ENCODE measurements at regions not wholly inside any gene's neighbourhood (a gene's known extent, or its start where the extent isn't known, plus 50 kb on each side); places are given as distances from the start of the nearest gene placed in this dataset.
"Not testable (repeated sequence)": the region's sequence is repeated elsewhere in the genome, so short reads cannot be mapped to it uniquely, and the experiment has no call there.

GRCh38 chr6:77322604-77323003, 140.7 kb downstream of the HTR1B start:
- peak; percentile 71 for FAIRE-seq

GRCh38 chr6:77318256-77318655, 145.0 kb downstream of the HTR1B start:
- FAIRE-seq: no peak

DNA sequence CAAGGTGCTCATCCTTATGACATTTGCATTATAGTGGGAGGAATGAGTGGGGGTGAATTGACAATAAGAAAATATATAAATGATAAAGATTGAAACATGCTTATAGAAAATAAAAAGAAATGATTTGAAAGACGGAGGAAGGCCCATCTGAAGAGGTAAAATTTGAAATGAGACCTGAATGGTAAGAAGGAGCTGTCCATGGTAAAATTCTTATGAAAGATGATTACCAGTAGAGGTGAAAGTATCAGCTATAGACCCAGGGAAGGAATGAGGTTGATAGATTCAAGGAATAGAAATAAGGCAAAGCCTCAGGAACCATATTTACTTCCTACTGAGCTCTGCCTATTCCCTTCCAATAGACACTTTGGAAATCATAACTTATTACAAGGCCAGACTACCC, 149.7 kb downstream of the HTR1B start:
- FAIRE-seq: no peak

DNA sequence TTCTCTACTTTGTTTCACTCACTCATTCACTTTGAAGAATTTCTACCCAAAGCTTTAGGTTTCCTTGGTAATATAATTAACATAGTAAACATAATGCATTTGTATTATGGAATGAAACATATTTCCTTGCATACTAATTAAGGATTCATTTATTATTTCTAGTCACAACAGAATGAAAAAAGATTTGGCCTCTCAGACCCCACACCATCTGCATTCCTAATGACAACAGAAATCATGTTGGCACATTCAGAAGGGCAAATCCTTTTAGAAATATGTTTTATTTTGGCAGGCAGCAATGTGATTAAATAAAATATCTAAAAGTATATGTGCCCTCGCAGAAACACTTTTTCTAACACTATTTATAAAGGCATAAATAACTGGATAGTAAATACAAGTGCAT, 163.4 kb downstream of the HTR1B start:
- FAIRE-seq: no peak

DNA sequence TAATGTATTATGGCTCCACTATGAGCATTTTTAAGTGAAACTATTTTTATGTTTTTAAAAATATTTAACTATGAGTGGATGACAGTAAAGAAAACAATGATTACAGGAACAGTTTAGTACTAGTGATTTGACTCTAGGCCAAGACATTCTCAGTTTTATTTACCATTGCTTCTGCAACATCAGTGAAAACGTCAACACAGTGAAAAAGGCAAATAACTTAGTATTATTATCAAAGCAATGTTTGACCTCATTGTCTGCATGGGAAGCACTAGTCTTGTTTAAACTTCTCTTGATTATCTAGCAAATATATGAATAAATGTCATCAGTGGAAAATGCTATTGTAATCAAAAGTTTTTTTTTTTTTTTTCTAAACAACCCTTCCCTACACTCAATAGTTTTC, 165.0 kb downstream of the HTR1B start:
- FAIRE-seq: peak; percentile 95

DNA sequence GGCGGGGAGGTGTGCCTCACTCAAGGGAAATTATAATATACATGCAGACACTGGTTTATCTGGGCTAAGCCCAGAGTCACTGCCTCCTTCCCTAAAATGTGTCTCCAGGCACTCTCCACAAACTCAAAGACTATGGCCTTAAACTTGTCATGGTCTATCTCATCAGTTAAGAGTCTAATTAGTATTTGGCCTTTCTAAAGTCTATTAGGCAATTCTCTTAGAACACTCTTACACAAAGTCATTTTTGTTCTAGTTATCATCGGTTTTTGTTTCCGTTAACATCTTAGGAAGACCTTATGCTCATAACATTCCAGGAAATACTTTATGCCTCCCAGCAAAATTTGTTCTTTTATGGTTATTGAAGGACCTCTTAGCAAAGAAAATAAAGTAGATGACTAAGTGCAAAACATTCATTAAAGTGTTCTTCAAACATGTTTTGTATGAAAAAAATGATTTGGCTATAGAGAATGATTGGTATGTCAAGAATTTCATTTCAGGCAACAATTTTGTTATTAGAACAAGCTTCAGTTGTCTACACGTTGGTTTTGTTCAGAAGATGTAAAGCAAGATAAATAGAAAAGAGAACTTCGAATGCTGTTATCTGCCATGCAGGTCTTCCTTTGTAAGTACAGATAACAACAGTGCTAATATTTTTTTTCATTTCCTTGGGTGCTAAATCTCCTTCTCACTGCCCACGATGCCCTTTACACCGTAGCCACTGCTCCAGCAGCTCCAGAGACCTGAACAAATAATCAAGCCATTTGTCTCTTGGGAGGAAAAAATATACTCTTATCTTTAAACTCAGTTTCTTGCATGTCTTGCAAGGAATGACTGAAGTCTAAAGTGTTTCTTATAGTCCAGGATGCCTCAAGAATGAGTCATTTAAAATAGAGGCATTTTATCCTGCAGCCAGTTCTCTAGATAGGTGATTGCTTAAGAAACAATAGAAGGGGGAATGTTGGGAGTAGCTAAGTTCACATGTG, 170.4 kb downstream of the HTR1B start:
- FAIRE-seq: peak; percentile 92

- FAIRE-seq: no peak
Measured at GRCh38 chr6:77290798-77291197, 172.5 kb downstream of the HTR1B start.

DNA sequence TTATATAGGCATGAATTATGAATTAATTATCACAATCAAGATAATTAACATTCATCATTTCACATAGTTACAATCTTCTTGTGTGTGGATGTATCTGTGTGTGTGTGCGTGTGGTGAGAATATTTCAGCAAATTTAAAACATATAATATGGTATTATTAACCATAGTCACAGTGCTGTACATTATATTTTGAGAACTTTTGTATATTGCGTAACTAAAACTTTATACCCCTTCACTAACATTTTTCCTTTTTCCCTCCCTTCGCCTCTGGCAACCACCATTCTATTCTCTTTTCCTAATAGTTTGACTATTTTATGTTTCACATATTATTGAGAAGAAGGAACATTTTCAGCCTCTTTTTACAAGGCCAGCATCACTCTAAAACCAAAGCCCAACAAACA, 176.8 kb downstream of the HTR1B start:
- no peak for FAIRE-seq

DNA sequence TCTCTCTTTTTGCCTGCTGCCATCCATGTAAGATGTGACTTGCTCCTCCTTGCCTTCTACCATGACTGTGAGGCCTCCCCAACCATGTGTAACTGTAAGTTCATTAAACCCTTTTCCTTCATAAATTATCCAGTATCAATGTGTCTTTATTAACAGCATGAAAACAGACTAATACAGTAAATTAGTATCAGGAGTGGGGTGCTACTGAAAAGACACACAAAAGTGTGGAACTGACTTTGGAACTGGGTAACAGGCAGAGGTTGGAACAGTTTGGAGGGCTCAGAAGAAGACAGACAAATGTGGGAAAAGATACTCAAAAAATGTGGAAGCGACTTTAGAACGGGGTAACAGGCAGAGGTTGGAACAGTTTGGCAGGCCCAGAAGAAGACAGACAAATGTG, 189.4 kb downstream of the HTR1B start:
- no peak for FAIRE-seq

DNA sequence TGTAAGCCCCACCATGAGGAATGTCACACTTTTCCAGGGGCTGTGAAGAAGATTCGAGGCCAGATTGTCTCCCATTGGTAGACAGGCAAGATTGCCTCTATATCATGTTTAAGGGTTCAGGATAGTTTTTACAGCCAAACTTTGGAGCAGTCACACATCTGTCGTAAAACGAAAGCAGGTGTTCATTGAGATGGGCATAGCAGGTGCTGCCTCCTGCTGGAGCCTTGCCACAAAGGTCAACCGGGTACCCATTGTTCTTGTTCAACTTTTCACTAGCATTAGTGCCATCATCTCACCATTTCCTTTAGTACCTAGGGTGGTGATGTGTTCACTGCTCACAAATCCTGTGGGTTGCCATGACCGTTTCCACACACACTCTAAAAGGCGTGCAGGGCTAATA, 198.3 kb downstream of the HTR1B start:
- no peak for FAIRE-seq

DNA sequence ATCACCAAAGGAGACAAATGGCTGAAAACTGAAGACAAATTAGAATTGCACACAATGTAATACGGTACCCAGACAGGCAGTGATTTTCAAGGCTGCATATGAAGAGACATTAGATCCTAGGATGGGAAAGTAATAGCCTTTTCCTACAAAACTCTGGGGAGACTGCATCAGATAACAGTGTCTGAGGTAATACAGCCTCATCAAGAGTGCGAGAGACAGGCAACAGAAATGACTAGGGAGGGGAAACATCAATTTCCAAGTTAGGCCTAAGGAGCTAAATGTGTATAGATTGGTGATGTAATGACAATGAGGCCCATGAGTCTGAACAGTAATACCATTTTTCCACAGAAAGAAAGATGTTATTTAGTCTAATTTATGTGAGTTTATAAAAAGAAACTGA, 200.3 kb downstream of the HTR1B start:
- no peak for FAIRE-seq

DNA sequence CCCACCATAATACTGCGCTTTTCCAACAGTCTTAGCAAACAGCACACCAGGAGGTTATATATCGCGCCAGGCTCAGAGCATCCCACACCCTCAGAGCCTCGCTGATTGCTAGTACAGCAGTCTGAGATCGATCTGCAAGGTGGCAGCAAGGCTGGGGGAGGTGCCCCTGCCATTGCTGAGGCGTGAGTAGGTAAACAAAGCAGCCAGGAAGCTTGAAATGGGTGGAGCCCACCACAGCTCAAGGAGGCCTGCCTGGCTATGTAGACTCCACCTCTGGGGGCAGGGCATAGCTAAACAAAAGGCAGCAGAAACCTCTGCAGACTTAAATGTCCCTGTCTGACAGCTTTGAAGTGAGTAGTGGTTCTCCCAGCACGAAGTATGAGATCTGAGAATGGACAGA, 211.5 kb downstream of the HTR1B start:
- not testable (repeated sequence) for FAIRE-seq

GRCh38 chr6:77249560-77249959, 213.7 kb downstream of the HTR1B start:
- FAIRE-seq: no peak

DNA sequence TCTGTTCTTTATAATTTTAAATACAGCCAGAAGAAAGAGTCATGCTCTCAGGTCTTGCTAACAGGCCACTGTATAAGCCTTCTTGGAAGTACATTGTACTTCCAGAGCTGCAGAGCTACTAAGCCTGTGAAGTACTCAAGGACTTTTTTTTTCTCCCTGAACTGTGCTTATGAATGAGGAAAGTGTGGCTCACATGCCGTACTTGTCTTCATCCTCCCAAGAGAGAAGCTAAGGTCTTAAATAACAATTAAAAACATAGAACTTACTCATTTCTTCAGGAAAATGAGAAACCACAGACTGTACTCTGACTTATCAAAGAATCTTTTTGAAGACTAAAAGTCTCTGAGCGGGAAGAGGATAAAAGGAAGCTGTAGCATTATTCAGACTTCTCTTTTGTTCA, 218.3 kb downstream of the HTR1B start:
- FAIRE-seq: no peak

DNA sequence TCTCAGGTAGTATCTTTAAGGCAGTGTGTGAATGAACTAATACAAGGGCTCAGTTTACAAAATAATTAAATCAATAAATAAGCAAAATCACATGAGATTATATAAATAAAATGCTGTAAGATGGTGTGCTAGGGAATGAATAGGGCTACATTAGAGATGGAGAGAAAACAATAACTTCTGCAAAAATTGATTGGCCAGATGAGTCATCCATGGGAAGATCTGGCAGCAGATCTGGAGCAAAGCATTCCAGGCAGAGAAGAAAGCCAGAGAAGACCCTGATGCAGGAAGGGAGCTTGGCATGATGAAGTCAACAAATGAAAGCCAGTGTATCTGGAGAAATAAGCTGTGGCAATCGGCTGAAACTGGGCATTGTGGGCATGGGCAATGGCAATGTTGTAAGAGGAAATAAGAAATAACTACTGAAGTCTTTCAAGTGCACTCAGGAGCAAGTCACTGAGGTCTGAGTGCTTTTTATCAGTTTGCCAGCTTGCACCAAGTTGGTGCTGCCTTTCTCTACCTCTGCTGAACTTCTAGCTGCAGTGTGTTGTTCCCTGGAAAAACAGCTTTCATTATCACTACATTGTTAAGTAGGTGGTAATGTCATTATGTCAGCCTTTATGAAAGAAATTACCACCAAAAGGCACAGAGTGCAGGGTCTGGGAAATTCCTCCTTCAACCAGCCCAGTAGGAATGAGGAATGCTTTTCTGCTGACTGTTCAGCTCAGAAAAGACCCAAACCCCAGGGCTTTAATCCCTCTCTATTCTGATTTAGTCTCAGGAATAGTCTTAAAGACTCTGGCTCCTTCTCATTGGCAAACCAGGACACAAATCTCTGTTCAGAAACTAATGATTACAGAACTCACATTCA, 231.6 kb downstream of the HTR1B start:
- FAIRE-seq: no peak

DNA sequence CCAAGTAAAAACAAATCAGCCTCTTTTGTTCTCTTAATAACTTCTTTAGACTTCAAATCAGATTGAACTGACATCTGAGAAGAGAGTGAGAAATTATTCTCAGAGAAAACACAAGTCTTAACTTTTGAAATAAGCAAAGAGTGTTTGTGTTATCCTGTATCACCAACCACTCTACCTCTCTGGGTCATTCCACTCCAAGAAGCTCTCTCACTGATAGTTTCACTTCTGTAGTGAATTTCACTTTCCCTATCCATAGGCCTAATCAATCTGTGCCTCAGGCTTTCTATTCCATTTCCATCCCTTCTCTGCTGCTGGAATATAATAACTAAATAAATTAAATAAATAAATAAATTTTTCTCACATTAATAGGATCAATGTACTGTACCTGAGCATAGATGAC, 235.0 kb downstream of the HTR1B start:
- no peak for FAIRE-seq

DNA sequence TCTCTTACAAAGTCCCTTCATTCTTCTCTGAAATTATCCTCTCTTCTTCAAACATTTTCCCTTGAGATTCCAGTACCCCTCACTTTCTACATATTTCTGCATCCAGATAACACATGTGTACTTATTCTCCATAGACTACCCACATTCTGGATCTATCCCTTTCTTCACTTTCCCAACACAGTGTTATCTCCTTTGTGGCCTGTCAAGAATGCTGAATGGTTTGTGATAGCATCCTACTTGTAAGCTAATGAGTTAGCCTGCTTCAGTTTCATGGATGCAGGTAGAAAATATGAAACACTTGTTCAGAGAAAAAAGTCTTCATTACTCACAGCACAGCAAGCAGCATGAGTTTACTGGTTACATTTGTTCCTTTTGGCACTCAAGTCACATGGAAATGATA, 245.4 kb downstream of the HTR1B start:
- FAIRE-seq: no peak

GRCh38 chr6:77205936-77206335, 257.4 kb downstream of the HTR1B start:
- FAIRE-seq: no peak

GRCh38 chr6:77204555-77204954, 258.7 kb downstream of the HTR1B start:
- FAIRE-seq: no peak

DNA sequence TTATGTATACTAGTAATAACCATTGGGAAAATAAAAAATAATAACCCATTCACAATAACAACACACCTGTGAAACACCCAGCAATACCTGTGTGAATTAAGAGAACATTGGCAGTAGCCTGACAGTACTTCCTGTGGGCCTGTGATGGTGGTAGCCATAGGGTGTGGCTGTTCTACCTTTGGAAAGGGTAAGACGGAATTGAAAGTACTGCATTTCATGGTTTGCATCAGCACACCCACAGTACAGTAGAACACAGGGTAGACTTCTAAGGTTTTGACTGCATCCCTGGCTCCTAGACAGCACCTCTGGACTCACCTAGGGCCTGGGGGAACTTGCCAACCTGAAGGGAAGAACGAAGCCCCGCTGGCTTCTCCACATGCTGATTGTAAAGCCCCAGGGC, 279.8 kb downstream of the HTR1B start:
- no peak for FAIRE-seq

DNA sequence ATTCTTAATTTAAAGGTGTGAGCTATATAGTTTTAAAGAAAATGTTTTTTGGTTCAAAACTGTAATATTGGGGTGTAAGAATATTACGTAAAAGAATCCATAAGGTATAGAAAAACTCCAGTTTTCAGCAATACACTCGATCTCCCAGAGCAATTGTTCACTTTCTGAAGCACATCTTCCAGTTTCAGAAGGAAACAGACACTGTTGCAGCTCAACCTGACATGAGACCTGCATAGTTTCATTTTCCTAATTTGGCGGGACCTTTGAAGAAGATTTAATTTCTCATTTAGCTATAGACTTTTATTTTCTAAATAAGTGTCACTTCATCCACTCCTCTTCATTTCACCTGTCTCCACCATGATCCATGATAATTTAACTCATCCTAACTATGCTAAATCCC, 281.5 kb downstream of the HTR1B start:
- FAIRE-seq: no peak

GRCh38 chr6:77180326-77180725, 283.0 kb downstream of the HTR1B start:
- FAIRE-seq: no peak

DNA sequence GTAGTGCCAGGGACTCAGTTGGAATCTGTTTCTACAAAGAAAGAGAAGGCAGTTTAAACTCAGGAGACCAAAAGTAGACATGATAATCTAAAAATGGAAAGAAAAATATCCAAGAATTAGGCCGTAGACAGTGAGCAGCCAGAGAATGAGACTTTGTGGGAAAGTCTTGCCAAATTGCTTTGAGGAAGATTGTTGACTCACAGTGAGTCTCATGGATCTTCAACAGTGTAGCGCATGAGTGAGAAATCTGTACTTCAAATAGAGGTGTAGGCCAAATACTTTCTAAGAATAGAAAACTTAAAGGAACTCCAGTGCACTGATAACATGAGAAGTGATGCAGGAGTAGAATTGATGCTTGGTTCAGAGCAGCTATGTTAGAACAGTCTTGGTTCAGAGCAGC, 284.5 kb downstream of the HTR1B start:
- FAIRE-seq: no peak

- no peak for FAIRE-seq
Measured at GRCh38 chr6:77177470-77177869, 285.8 kb downstream of the HTR1B start.

All from endometrium (tissue), 2 donors.